ENCODE measurements at regions not wholly inside any gene's neighbourhood (a gene's known extent, or its start where the extent isn't known, plus 50 kb on each side); places are given as distances from the start of the nearest gene placed in this dataset.
"Not testable (repeated sequence)": the region's sequence is repeated elsewhere in the genome, so short reads cannot be mapped to it uniquely, and the experiment has no call there.

DNA sequence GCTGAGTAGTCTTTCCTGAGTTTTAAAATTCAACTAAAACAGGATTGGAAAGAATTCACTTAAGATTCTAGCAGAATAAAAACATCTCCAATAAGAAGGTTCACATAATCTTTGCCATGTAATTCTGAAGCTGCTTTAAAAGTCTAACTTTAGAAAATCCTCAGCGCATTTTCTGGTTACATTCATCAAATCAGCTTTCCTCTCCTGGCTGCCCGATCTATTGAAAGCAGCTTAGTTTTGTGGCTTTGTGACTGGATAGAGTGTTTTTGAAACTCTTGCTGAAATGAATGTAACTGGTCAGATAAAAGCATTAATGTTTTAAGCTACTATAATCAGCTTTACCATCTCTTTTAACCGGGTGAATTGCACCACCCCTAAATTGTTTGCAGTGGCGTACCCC lies 66.8 kb downstream of the DOP1B start:
- TF ChIP-seq, protein P1, sequence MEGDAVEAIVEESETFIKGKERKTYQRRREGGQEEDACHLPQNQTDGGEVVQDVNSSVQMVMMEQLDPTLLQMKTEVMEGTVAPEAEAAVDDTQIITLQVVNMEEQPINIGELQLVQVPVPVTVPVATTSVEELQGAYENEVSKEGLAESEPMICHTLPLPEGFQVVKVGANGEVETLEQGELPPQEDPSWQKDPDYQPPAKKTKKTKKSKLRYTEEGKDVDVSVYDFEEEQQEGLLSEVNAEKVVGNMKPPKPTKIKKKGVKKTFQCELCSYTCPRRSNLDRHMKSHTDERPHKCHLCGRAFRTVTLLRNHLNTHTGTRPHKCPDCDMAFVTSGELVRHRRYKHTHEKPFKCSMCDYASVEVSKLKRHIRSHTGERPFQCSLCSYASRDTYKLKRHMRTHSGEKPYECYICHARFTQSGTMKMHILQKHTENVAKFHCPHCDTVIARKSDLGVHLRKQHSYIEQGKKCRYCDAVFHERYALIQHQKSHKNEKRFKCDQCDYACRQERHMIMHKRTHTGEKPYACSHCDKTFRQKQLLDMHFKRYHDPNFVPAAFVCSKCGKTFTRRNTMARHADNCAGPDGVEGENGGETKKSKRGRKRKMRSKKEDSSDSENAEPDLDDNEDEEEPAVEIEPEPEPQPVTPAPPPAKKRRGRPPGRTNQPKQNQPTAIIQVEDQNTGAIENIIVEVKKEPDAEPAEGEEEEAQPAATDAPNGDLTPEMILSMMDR (conservative IDR thresholded peaks at IDR 0.05 in 1 of 2, IDR thresholded peaks at IDR 0.05 in 1 of 2; ENCODE audit: low read depth in 1 of 2, low read length in 2 of 2), result no peak
- TF ChIP-seq EZH2 (IDR thresholded peaks at IDR 0.05; ENCODE audit: low read length, missing control alignments), result no peak
- no peak for DNase-seq (ENCODE audit: low read depth in 2 of 2)
- Histone ChIP-seq H3K27ac (ENCODE audit: insufficient read depth, low read length) (no peak overlapping the region), H2AFZ (ENCODE audit: low read length) (no peak overlapping the region), H3K79me2 (ENCODE audit: control insufficient read depth, insufficient read depth, low read length) (no peaks in the 10 kb centered on the region), H3K4me1 (ENCODE audit: control insufficient read depth, extremely low read depth, insufficient read depth, low read length) (peaks cover 2% of the 10 kb centered on the region), H3K4me3 (replicated peaks in 1 of 4; ENCODE audit: control extremely low read depth in 1 of 4, insufficient read depth in 1 of 4, low read depth in 3 of 4, low read length in 4 of 4) (no peak overlapping the region), H3K9me3 (ENCODE audit: control insufficient read depth, insufficient read depth, low read depth, low read length) (no peaks in the 10 kb centered on the region), H4K20me1 (ENCODE audit: control insufficient read depth, extremely low read depth, insufficient read depth, low read length) (no peaks in the 10 kb centered on the region), H3K27me3 (ENCODE audit: control insufficient read depth, insufficient read depth, low read length) (no peaks in the 10 kb centered on the region), H3K4me2 (ENCODE audit: extremely low read depth, insufficient read depth, low read length) (no peak overlapping the region), H3K36me3 (ENCODE audit: control insufficient read depth, insufficient read depth, low read length) (peaks cover 3% of the 10 kb centered on the region), H3K9ac (ENCODE audit: insufficient read depth, low read length) (no peak overlapping the region)

DNA sequence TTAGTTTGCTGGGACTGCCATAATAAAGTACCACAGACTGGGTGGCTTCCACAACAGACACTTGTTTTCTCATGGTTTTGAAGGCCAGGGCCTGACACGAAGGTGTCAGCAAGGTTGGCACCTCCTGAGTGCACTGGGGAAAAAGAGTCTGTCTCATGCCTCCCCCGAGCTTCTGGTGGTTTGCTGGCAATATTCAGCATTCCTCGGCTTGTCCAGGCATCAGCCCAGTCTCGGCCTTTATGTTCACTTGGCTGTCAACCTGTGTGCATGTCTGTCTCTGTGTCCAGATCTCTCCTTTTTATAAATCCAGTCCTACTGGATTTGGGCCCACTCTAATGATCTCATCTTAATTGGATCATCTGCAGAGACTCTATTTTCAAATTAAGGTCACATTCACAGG lies 72.6 kb downstream of the DOP1B start:
- Histone ChIP-seq H3K9me3 (ENCODE audit: control insufficient read depth, insufficient read depth, low read depth, low read length) (no peaks in the 10 kb centered on the region), H2AFZ (ENCODE audit: low read length) (no peak overlapping the region), H3K4me1 (ENCODE audit: control insufficient read depth, extremely low read depth, insufficient read depth, low read length) (peaks cover 2% of the 10 kb centered on the region), H4K20me1 (ENCODE audit: control insufficient read depth, extremely low read depth, insufficient read depth, low read length) (no peaks in the 10 kb centered on the region), H3K4me2 (ENCODE audit: extremely low read depth, insufficient read depth, low read length) (no peak overlapping the region), H3K4me3 (replicated peaks in 1 of 4; ENCODE audit: control extremely low read depth in 1 of 4, insufficient read depth in 1 of 4, low read depth in 3 of 4, low read length in 4 of 4) (no peak overlapping the region), H3K79me2 (ENCODE audit: control insufficient read depth, insufficient read depth, low read length) (no peaks in the 10 kb centered on the region), H3K9ac (ENCODE audit: insufficient read depth, low read length) (no peak overlapping the region), H3K27me3 (ENCODE audit: control insufficient read depth, insufficient read depth, low read length) (no peaks in the 10 kb centered on the region), H3K36me3 (ENCODE audit: control insufficient read depth, insufficient read depth, low read length) (peaks cover 7% of the 10 kb centered on the region), H3K27ac (ENCODE audit: insufficient read depth, low read length) (no peak overlapping the region)
- peak in 1 of 2 donors; percentile 33 for DNase-seq (ENCODE audit: low read depth in 2 of 2)
- no peak for TF ChIP-seq EZH2 (IDR thresholded peaks at IDR 0.05; ENCODE audit: low read length, missing control alignments)
- TF ChIP-seq, protein P1 (conservative IDR thresholded peaks at IDR 0.05 in 1 of 2, IDR thresholded peaks at IDR 0.05 in 1 of 2; ENCODE audit: low read depth in 1 of 2, low read length in 2 of 2), result no peak

DNA sequence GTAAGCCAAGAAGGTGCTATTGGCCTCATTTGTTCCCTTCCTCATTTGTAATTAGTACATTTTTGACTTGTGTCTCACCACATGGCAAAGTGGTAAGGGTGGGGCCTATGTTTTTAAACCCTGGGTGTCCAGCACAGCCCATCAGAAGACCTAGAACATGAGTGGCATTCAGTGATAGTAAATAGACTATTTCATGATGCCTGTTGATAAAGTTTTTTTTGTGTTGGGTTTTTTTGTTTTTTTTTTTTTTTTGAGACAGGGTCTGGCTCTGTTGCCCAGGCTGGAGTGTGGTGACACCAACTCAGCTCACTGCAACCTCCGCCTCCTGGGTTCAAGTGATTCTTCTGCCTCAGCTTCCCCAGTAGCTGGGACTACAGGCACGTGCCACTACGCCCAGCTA lies 74.8 kb downstream of the DOP1B start:
- not testable (repeated sequence) for H3K4me2 ChIP-seq (ENCODE audit: extremely low read depth, insufficient read depth, low read length); H3K9ac ChIP-seq (ENCODE audit: insufficient read depth, low read length); H2AFZ ChIP-seq (ENCODE audit: low read length); H3K27ac ChIP-seq (ENCODE audit: insufficient read depth, low read length); H4K20me1 ChIP-seq (ENCODE audit: control insufficient read depth, extremely low read depth, insufficient read depth, low read length); H3K9me3 ChIP-seq (ENCODE audit: control insufficient read depth, insufficient read depth, low read depth, low read length); H3K27me3 ChIP-seq (ENCODE audit: control insufficient read depth, insufficient read depth, low read length); H3K36me3 ChIP-seq (ENCODE audit: control insufficient read depth, insufficient read depth, low read length); H3K4me1 ChIP-seq (ENCODE audit: control insufficient read depth, extremely low read depth, insufficient read depth, low read length); DNase-seq (ENCODE audit: low read depth in 2 of 2); H3K4me3 ChIP-seq (replicated peaks in 1 of 4; ENCODE audit: control extremely low read depth in 1 of 4, insufficient read depth in 1 of 4, low read depth in 3 of 4, low read length in 4 of 4); H3K79me2 ChIP-seq (ENCODE audit: control insufficient read depth, insufficient read depth, low read length)
